ENCODE measurements at regions not wholly inside any gene's neighbourhood (a gene's known extent, or its start where the extent isn't known, plus 50 kb on each side); places are given as distances from the start of the nearest gene placed in this dataset.

GRCh38 chr5:5985332-5985731, 393.0 kb downstream of the MED10 start:
- Histone ChIP-seq H3K9me3 (replicated peaks; ENCODE audit: control insufficient read depth, insufficient read depth, low read length) (peaks cover 3% of the 10 kb centered on the region), H3K27me3 (ENCODE audit: control insufficient read depth in 2 of 2, insufficient read depth in 2 of 2, low read length in 2 of 2) (no peaks in the 10 kb centered on the region), H3K27ac (ENCODE audit: insufficient read depth, low read depth, low read length) (no peak overlapping the region), H3K4me1 (ENCODE audit: control insufficient read depth, extremely low read depth, insufficient read depth, low read length) (no peaks in the 10 kb centered on the region), H3K79me2 (ENCODE audit: control insufficient read depth, insufficient read depth, low read length) (no peaks in the 10 kb centered on the region), H3K4me2 (ENCODE audit: insufficient read depth, low read length) (no peak overlapping the region), H3K4me3 (replicated peaks in 1 of 3; ENCODE audit: insufficient read depth in 1 of 3, low read depth in 1 of 3, low read length in 3 of 3) (no peak overlapping the region), H3K9me1 (replicated peaks; ENCODE audit: control insufficient read depth, extremely low read depth, insufficient read depth, low read length) (no peaks in the 10 kb centered on the region), H3K36me3 (ENCODE audit: control insufficient read depth in 2 of 2, extremely low read depth in 1 of 2, insufficient read depth in 2 of 2, low read length in 2 of 2) (no peaks in the 10 kb centered on the region), H4K20me1 (replicated peaks; ENCODE audit: control insufficient read depth, extremely low read depth, insufficient read depth, low read length) (no peaks in the 10 kb centered on the region), H3K9ac (replicated peaks; ENCODE audit: extremely low read depth, insufficient read depth, low read length) (no peak overlapping the region), H2AFZ (ENCODE audit: low read depth, low read length) (no peak overlapping the region)
- POLR2A ChIA-PET = no interaction called here
- FAIRE-seq (no peak), DNase-seq (ENCODE audit: low read depth, low spot score) (no peak)
- dilution Hi-C loops (cut with MboI; ENCODE audit: extremely low pct_ligation_motif_present, low sequenced_read_pairs) (no loop called here), intact Hi-C loops (cut with micrococcal nuclease) (no loop called here)
- no TSS peak for BruUV-seq (replicated peaks)
- TF ChIP-seq JUN (IDR thresholded peaks at IDR 0.05; ENCODE audit: borderline replicate concordance, insufficient read depth, insufficient read length, low read depth) (no peak), FOS (IDR thresholded peaks at IDR 0.05; ENCODE audit: borderline replicate concordance, insufficient read depth, low read length) (no peak), CTCF (IDR thresholded peaks at IDR 0.05; ENCODE audit: extremely low read depth in 1 of 2, insufficient read depth in 1 of 2, low read depth in 1 of 2, low read length in 2 of 2) (no peak), MAX (IDR thresholded peaks at IDR 0.05; ENCODE audit: insufficient read depth, insufficient read length) (no peak), POLR2AphosphoS5 (IDR thresholded peaks at IDR 0.05; ENCODE audit: insufficient read depth, low read depth, low read length) (no peak), GATA2 (IDR thresholded peaks at IDR 0.05; ENCODE audit: insufficient read depth, insufficient read length, low read depth, low read length) (no peak), MYC (IDR thresholded peaks at IDR 0.05; ENCODE audit: low read depth, low read length) (no peak)
- CTCF ChIA-PET = no interaction called here
